CD14-positive monocyte (primary cell): ENCODE measurements at regions not wholly inside any gene's neighbourhood (a gene's known extent, or its start where the extent isn't known, plus 50 kb on each side); places are given as distances from the start of the nearest gene placed in this dataset.
A peak's percentile ranks its signal among the peaks of the same experiment; 100 is the strongest.

Experiments used
- DNase-seq, 3 donors: peaks; one replicate each; pipeline ENCODE4 v3.0.0-alpha.2; 2011 to 2022
- H2AFZ ChIP-seq: 2 replicates; pipeline ENCODE4 v1.6.0; 2012; ENCODE audit warnings: mild to moderate bottlenecking, low read depth, low read length, inconsistent platforms; ENCODE audit not compliant: insufficient read depth, poor library complexity, severe bottlenecking
- H3K27ac ChIP-seq, 2 donors: 1 replicate in 1 of 2; 2 replicates in 1 of 2; pipeline ENCODE4 v1.5.1; 2012 to 2013; ENCODE audit warnings: low read length in 2 of 2, control low read depth in 1 of 2, inconsistent platforms in 1 of 2, low read depth in 1 of 2, mild to moderate bottlenecking in 1 of 2
- H3K27me3 ChIP-seq, 2 donors: one replicate each; pipeline versions ENCODE4 v1.6.0 to v1.6.1; 2011 to 2013; ENCODE audit warnings: low read length in 2 of 2; ENCODE audit not compliant: control insufficient read depth in 2 of 2, insufficient read depth in 2 of 2
- H3K36me3 ChIP-seq, 2 donors: replicated peaks in 1 of 2; 1 replicate in 1 of 2; 2 replicates in 1 of 2; pipeline versions ENCODE4 v1.5.1 to v1.6.1; 2012 to 2013; ENCODE audit warnings: low read length in 2 of 2, control low read depth in 1 of 2, inconsistent platforms in 1 of 2, mild to moderate bottlenecking in 1 of 2; ENCODE audit not compliant: insufficient read depth in 2 of 2, control insufficient read depth in 1 of 2
- H3K4me1 ChIP-seq, 2 donors: 1 replicate in 1 of 2; 2 replicates in 1 of 2; pipeline versions ENCODE4 v1.5.1 to v1.6.1; 2012 to 2013; ENCODE audit warnings: low read length in 2 of 2, control low read depth in 1 of 2, inconsistent platforms in 1 of 2, mild to moderate bottlenecking in 1 of 2, moderate library complexity in 1 of 2; ENCODE audit not compliant: insufficient read depth in 2 of 2, control insufficient read depth in 1 of 2
- H3K4me2 ChIP-seq: replicated peaks from 2 replicates; pipeline ENCODE3; 2012; ENCODE audit warnings: low read length, moderate library complexity, mild to moderate bottlenecking; ENCODE audit not compliant: poor library complexity, severe bottlenecking; ENCODE audit errors: extremely low read depth
- H3K4me3 ChIP-seq, 3 experiments: fragments of 200-600 bp in 1 of 3; sonication (generic) in 1 of 3; replicated peaks in 1 of 3; 1 replicate in 2 of 3; 2 replicates in 1 of 3; pipeline ENCODE4 v1.5.1; 2011 to 2013; ENCODE audit warnings: low read length in 3 of 3, mild to moderate bottlenecking in 3 of 3, control low read depth in 2 of 3, low read depth in 2 of 3, inconsistent platforms in 1 of 3, moderate library complexity in 1 of 3
- H3K79me2 ChIP-seq: 2 replicates; pipeline ENCODE4 v1.6.0; 2012; ENCODE audit warnings: mild to moderate bottlenecking, control low read depth, inconsistent platforms, low read length, moderate library complexity; ENCODE audit not compliant: insufficient read depth
- H3K9ac ChIP-seq: 2 replicates; pipeline ENCODE4 v1.6.0; 2017; ENCODE audit warnings: low read length, mild to moderate bottlenecking; ENCODE audit not compliant: insufficient read depth, poor library complexity, severe bottlenecking
- H3K9me3 ChIP-seq, 2 donors: replicated peaks in 1 of 2; 1 replicate in 1 of 2; 2 replicates in 1 of 2; pipeline versions ENCODE4 v1.5.1 to v1.6.1; 2012 to 2013; ENCODE audit warnings: low read length in 2 of 2, control low read depth in 1 of 2; ENCODE audit not compliant: control insufficient read depth in 1 of 2, insufficient read depth in 1 of 2
- H4K20me1 ChIP-seq: 2 replicates; pipeline ENCODE4 v1.6.0; 2012; ENCODE audit warnings: mild to moderate bottlenecking, low read length, control low read depth, moderate library complexity; ENCODE audit not compliant: insufficient read depth
- H3K27ac Mint-ChIP-seq, 7 donors: one replicate each; pipeline ENCODE4 v1.8.0; 2020; ENCODE audit warnings: mild to moderate bottlenecking in 7 of 7, mixed read lengths in 7 of 7, moderate library complexity in 6 of 7, inconsistent platforms in 2 of 7
- H3K27me3 Mint-ChIP-seq, 3 donors: one replicate each; pipeline ENCODE4 v1.8.0; 2021 to 2022; ENCODE audit warnings: low read depth in 3 of 3, mild to moderate bottlenecking in 3 of 3, mixed read lengths in 3 of 3, moderate library complexity in 3 of 3, inconsistent platforms in 1 of 3
- H3K36me3 Mint-ChIP-seq, 2 donors: one replicate each; pipeline ENCODE4 v1.8.0; 2020; ENCODE audit warnings: mixed read lengths in 2 of 2, inconsistent platforms in 1 of 2, mild to moderate bottlenecking in 1 of 2
- H3K4me1 Mint-ChIP-seq: one replicate; pipeline ENCODE4 v1.8.0; 2020; ENCODE audit warnings: mild to moderate bottlenecking, mixed read lengths
- H3K4me3 Mint-ChIP-seq, 2 donors: one replicate each; pipeline ENCODE4 v1.8.0; 2020; ENCODE audit warnings: mild to moderate bottlenecking in 2 of 2, mixed read lengths in 2 of 2, moderate library complexity in 1 of 2
- H3K9me3 Mint-ChIP-seq, 7 donors: one replicate each; pipeline ENCODE4 v1.8.0; 2020 to 2022; ENCODE audit warnings: mixed read lengths in 7 of 7, mild to moderate bottlenecking in 6 of 7, moderate library complexity in 6 of 7, inconsistent platforms in 2 of 7
- CTCF ChIP-seq: fragments of 200-600 bp; IDR thresholded peaks from one replicate; pipeline ENCODE4 v1.8.0; 2022; ENCODE audit warnings: antibody characterized with exemption, mild to moderate bottlenecking
- WGBS: methylation state at CpG from one replicate; pipeline ENCODE4 v1.1.5; 2013; ENCODE audit warnings: missing lambda C conversion rate; ENCODE audit not compliant: insufficient coverage; 5-methylcytosine and 5-hydroxymethylcytosine counted together
- intact Hi-C, 2 donors: fragments of 100-400 bp; cut with micrococcal nuclease; formaldehyde crosslinking; loops; one replicate each; pipeline versions ENCODE4 v1.15.0 to v1.15.1; 2023

GRCh38 chr1:185537596-185537995 is 196.6 kb upstream of the HMCN1 start:
- TF ChIP-seq CTCF, result no peak
- H3K27me3 Mint-ChIP-seq, result peaks cover 0 to 2% (median 0%) of the 10 kb centered on the region in 3 donors
- no peaks in the 10 kb centered on the region for H4K20me1 ChIP-seq
- intact Hi-C loops, result no loop called here
- no peak overlapping the region for H3K27ac ChIP-seq
- no peak overlapping the region for H3K4me2 ChIP-seq
- H3K36me3 ChIP-seq, result no peaks in the 10 kb centered on the region
- H3K9me3 ChIP-seq, result no peaks in the 10 kb centered on the region
- no peak overlapping the region for H3K4me3 Mint-ChIP-seq
- H3K79me2 ChIP-seq, result no peaks in the 10 kb centered on the region
- H3K4me1 ChIP-seq, result peaks cover 25 to 40% of the 10 kb centered on the region in 2 donors
- H3K27me3 ChIP-seq, result no peaks in the 10 kb centered on the region
- no peaks in the 10 kb centered on the region for H3K36me3 Mint-ChIP-seq
- DNase-seq, result no peak
- H3K9me3 Mint-ChIP-seq, result peaks cover 0 to 12% (median 6%) of the 10 kb centered on the region in 7 donors
- WGBS, result no CpG with 5 or more reads among the region's 2 CpGs
- peak overlapping the region in 4 of 7 donors; percentile 23 to 76 (median 42) for H3K27ac Mint-ChIP-seq
- H3K9ac ChIP-seq, result no peak overlapping the region
- no peak overlapping the region for H3K4me3 ChIP-seq
- H3K4me1 Mint-ChIP-seq, result peaks cover 38% of the 10 kb centered on the region
- no peak overlapping the region for H2AFZ ChIP-seq

- peaks cover 0 to 12% (median 8%) of the 10 kb centered on the region in 7 donors for H3K9me3 Mint-ChIP-seq
These were observed 197.8 kb upstream of the HMCN1 start for GRCh38 chr1:185536165-185536920.

More at GRCh38 chr1:185536165-185536920, 197.8 kb upstream of the HMCN1 start:
- peaks cover 25 to 40% of the 10 kb centered on the region in 2 donors for H3K4me1 ChIP-seq
- Mint-ChIP-seq H3K27me3 (peaks cover 0 to 2% (median 0%) of the 10 kb centered on the region in 3 donors), H3K27ac (peak overlapping the region in 3 of 7 donors; percentile 25 to 86 (median 61)), H3K4me1 (peaks cover 34% of the 10 kb centered on the region), H3K36me3 (no peaks in the 10 kb centered on the region), H3K4me3 (no peak overlapping the region)
- H3K79me2 ChIP-seq, result no peaks in the 10 kb centered on the region
- H3K9me3 ChIP-seq, result no peaks in the 10 kb centered on the region
- no peaks in the 10 kb centered on the region for H4K20me1 ChIP-seq
- H3K4me3 ChIP-seq, result no peak overlapping the region
- H3K9ac ChIP-seq, result no peak overlapping the region
- WGBS, result no CpG with 5 or more reads among the region's 3 CpGs
- no peak overlapping the region for H3K27ac ChIP-seq
- no peak overlapping the region for H3K4me2 ChIP-seq
- intact Hi-C loops, result no loop called here
- no peak overlapping the region for H2AFZ ChIP-seq
- no peak for TF ChIP-seq CTCF
- DNase-seq, result no peak
- no peaks in the 10 kb centered on the region for H3K36me3 ChIP-seq
- H3K27me3 ChIP-seq, result no peaks in the 10 kb centered on the region
